PC-3 (cell line): ENCODE measurements at regions not wholly inside any gene's neighbourhood (a gene's known extent, or its start where the extent isn't known, plus 50 kb on each side); places are given as distances from the start of the nearest gene placed in this dataset.

Experiments
- CTCF ChIP-seq: fragments of 300-600 bp; sonication (generic); conservative IDR thresholded peaks from 2 replicates; pipeline ENCODE4 v1.5.1; 2017; ENCODE audit warnings: antibody characterized with exemption, low read depth, mild to moderate bottlenecking, low read length
- EZH2 ChIP-seq: fragments of 300-600 bp; sonication (generic); IDR thresholded peaks from one replicate; pipeline ENCODE4 v1.6.1; 2017; ENCODE audit warnings: antibody characterized with exemption, mild to moderate bottlenecking, low read length; ENCODE audit not compliant: unreplicated experiment
- EZH2phosphoT487 ChIP-seq: fragments of 300-600 bp; sonication (generic); IDR thresholded peaks from 2 replicates; pipeline ENCODE4 v1.6.1; 2018; ENCODE audit warnings: mild to moderate bottlenecking, antibody characterized with exemption, low read length, borderline replicate concordance

DNA sequence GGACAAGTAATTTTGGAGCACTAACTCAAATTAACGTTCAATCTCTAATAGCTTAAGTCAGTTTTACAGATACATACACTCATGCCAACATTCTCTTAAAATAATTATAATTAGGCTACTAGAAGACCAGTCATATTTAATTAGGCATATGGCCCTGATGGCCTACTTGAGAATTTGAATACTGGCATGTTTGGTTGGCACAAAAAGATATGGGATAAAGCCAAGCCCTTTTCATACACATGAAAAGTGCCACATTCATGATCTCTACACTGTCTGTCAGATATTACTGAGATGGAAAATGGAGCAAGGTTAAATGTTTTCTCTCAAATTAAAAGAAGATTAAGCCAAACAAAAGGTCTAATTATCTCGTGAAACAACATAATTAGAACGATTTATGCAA is 1091.0 kb downstream of the C4orf33 start:
- TF ChIP-seq CTCF (no peak), EZH2phosphoT487 (no peak), EZH2 (no peak)
